ENCODE measurements at regions not wholly inside any gene's neighbourhood (a gene's known extent, or its start where the extent isn't known, plus 50 kb on each side); places are given as distances from the start of the nearest gene placed in this dataset.

- no peak for ATAC-seq (ENCODE audit: low read depth)
- H3K4me3 Mint-ChIP-seq, result no peak overlapping the region
- CTCF ChIA-PET, result no interaction called here
- no peak for DNase-seq
- H3K27me3 Mint-ChIP-seq, result no peaks in the 10 kb centered on the region
- no peaks in the 10 kb centered on the region for H3K36me3 Mint-ChIP-seq (ENCODE audit: low read depth)
- H3K9me3 Mint-ChIP-seq, result no peaks in the 10 kb centered on the region
- H3K27ac Mint-ChIP-seq, result no peak overlapping the region
- POLR2A ChIA-PET, result no interaction called here
- intact Hi-C loops (cut with micrococcal nuclease), result no loop called here
- no peaks in the 10 kb centered on the region for H3K4me1 Mint-ChIP-seq
- no peak for TF ChIP-seq CTCF (IDR thresholded peaks at IDR 0.05)
Measured at GRCh38 chr4:130896920-130897319, 1801.0 kb downstream of the C4orf33 start.

GRCh38 chr4:130901321-130901720, 1805.4 kb downstream of the C4orf33 start:
- Mint-ChIP-seq H3K36me3 (ENCODE audit: low read depth) (no peaks in the 10 kb centered on the region), H3K4me1 (no peaks in the 10 kb centered on the region), H3K27me3 (no peaks in the 10 kb centered on the region), H3K27ac (no peak overlapping the region), H3K4me3 (no peak overlapping the region), H3K9me3 (no peaks in the 10 kb centered on the region)
- intact Hi-C loops (cut with micrococcal nuclease), result no loop called here
- TF ChIP-seq CTCF (IDR thresholded peaks at IDR 0.05), result no peak
- ChIA-PET POLR2A (no interaction called here), CTCF (no interaction called here)
- no peak for ATAC-seq (ENCODE audit: low read depth)
- no peak for DNase-seq

- intact Hi-C loops (cut with micrococcal nuclease), result no loop called here
- no peak for DNase-seq
- H3K9me3 Mint-ChIP-seq, result peaks cover 5% of the 10 kb centered on the region
Measured at GRCh38 chr4:130922955-130923354, 1827.0 kb downstream of the C4orf33 start.

GRCh38 chr4:130955520-130955919, 1859.6 kb downstream of the C4orf33 start:
- no peak for DNase-seq
- TF ChIP-seq CTCF (IDR thresholded peaks at IDR 0.05), result no peak
- Mint-ChIP-seq H3K4me3 (no peak overlapping the region), H3K9me3 (peaks cover 2% of the 10 kb centered on the region), H3K27me3 (no peaks in the 10 kb centered on the region), H3K36me3 (ENCODE audit: low read depth) (no peaks in the 10 kb centered on the region), H3K27ac (no peak overlapping the region), H3K4me1 (no peaks in the 10 kb centered on the region)
- CTCF ChIA-PET, result no interaction called here
- POLR2A ChIA-PET, result no interaction called here
- ATAC-seq (ENCODE audit: low read depth), result no peak
- intact Hi-C loops (cut with micrococcal nuclease), result no loop called here

More at GRCh38 chr4:130922955-130923354, 1827.0 kb downstream of the C4orf33 start:
- no peaks in the 10 kb centered on the region for H3K4me1 Mint-ChIP-seq
- TF ChIP-seq CTCF (IDR thresholded peaks at IDR 0.05), result no peak
- CTCF ChIA-PET, result no interaction called here
- no peaks in the 10 kb centered on the region for H3K27me3 Mint-ChIP-seq
- no peak overlapping the region for H3K27ac Mint-ChIP-seq
- no peaks in the 10 kb centered on the region for H3K36me3 Mint-ChIP-seq (ENCODE audit: low read depth)
- no peak overlapping the region for H3K4me3 Mint-ChIP-seq
- ATAC-seq (ENCODE audit: low read depth), result no peak
- POLR2A ChIA-PET, result no interaction called here

- intact Hi-C loops (cut with micrococcal nuclease), result no loop called here
- H3K27ac Mint-ChIP-seq, result no peak overlapping the region
- ATAC-seq (ENCODE audit: low read depth) (no peak), DNase-seq (no peak)
- ChIA-PET CTCF (no interaction called here), POLR2A (no interaction called here)
- H3K9me3 Mint-ChIP-seq, result peaks cover 4% of the 10 kb centered on the region
- no peak overlapping the region for H3K4me3 Mint-ChIP-seq
- H3K36me3 Mint-ChIP-seq (ENCODE audit: low read depth), result no peaks in the 10 kb centered on the region
- H3K27me3 Mint-ChIP-seq, result no peaks in the 10 kb centered on the region
- no peak for TF ChIP-seq CTCF (IDR thresholded peaks at IDR 0.05)
- no peaks in the 10 kb centered on the region for H3K4me1 Mint-ChIP-seq
Measured at GRCh38 chr4:130985371-130985770, 1889.4 kb downstream of the C4orf33 start.

Data from activated B cell treated with CpG ODN at 0.5 μM for 24 hours (primary cell).